ENCODE measurements at regions not wholly inside any gene's neighbourhood (a gene's known extent, or its start where the extent isn't known, plus 50 kb on each side); places are given as distances from the start of the nearest gene placed in this dataset.

- no peak for TF ChIP-seq CTCF (IDR thresholded peaks at IDR 0.05; ENCODE audit: borderline replicate concordance, extremely low read depth, insufficient read depth)
- Histone ChIP-seq H3K36me3 (ENCODE audit: control insufficient read depth in 2 of 3, insufficient read depth in 3 of 3, low read length in 3 of 3) (no peaks in the 10 kb centered on the region), H3K4me3 (ENCODE audit: low read length in 3 of 3) (no peak overlapping the region), H3K9me3 (ENCODE audit: control insufficient read depth in 2 of 3, insufficient read depth in 1 of 3, low read length in 3 of 3) (no peaks in the 10 kb centered on the region), H3K9ac (ENCODE audit: low read length in 3 of 3) (no peak overlapping the region), H3K27ac (ENCODE audit: low read depth in 2 of 2, low read length in 2 of 2) (no peak overlapping the region), H3K4me1 (ENCODE audit: control insufficient read depth in 2 of 3, insufficient read depth in 2 of 3, low read depth in 1 of 3, low read length in 3 of 3) (no peaks in the 10 kb centered on the region), H3K27me3 (ENCODE audit: control insufficient read depth, insufficient read depth, low read length) (no peaks in the 10 kb centered on the region)
- FAIRE-seq (no peak), DNase-seq (peak in 1 of 5 donors; percentile 23)
- intact Hi-C loops (cut with DNase I) = no loop called here
These were observed 186.5 kb upstream of the TENM4 start for GRCh38 chr11:79627281-79627680.

- intact Hi-C loops (cut with DNase I) = no loop called here
- FAIRE-seq = no peak
These were observed 185.6 kb upstream of the TENM4 start for GRCh38 chr11:79626135-79627075.

DNA sequence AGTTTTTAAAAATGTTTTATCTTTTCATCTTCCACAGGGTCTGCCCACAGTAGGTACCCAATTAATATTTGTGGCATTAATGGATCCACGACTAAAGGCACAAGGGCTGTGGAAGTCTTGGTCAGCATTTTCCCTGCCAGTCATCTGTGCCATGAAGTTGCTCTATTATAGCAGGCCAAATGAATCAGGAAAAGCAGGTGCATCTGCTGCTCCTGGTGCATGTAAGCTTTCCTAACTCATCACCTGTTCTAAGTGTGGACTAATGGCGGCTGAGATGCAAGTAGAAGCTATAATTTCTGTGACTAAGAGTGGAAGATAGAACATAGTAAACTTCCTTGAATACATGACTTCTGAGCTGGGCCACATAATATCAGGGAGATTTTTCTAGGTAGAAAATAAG is 182.5 kb upstream of the TENM4 start:
- DNase-seq = no peak
- no peak for TF ChIP-seq CTCF (IDR thresholded peaks at IDR 0.05; ENCODE audit: borderline replicate concordance, extremely low read depth, insufficient read depth)
- no peaks in the 10 kb centered on the region for H3K9me3 ChIP-seq (ENCODE audit: control insufficient read depth in 2 of 3, insufficient read depth in 1 of 3, low read length in 3 of 3)
- H3K27me3 ChIP-seq (ENCODE audit: control insufficient read depth, insufficient read depth, low read length) = no peaks in the 10 kb centered on the region
- H3K9ac ChIP-seq (ENCODE audit: low read length in 3 of 3) = no peak overlapping the region
- no peak overlapping the region for H3K27ac ChIP-seq (ENCODE audit: low read depth in 2 of 2, low read length in 2 of 2)
- intact Hi-C loops (cut with DNase I) = no loop called here
- no peaks in the 10 kb centered on the region for H3K4me1 ChIP-seq (ENCODE audit: control insufficient read depth in 2 of 3, insufficient read depth in 2 of 3, low read depth in 1 of 3, low read length in 3 of 3)
- no peak overlapping the region for H3K4me3 ChIP-seq (ENCODE audit: low read length in 3 of 3)
- no peaks in the 10 kb centered on the region for H3K36me3 ChIP-seq (ENCODE audit: control insufficient read depth in 2 of 3, insufficient read depth in 3 of 3, low read length in 3 of 3)
- FAIRE-seq = no peak

More at GRCh38 chr11:79626135-79627075, 185.6 kb upstream of the TENM4 start:
- TF ChIP-seq CTCF (IDR thresholded peaks at IDR 0.05; ENCODE audit: borderline replicate concordance, extremely low read depth, insufficient read depth) = no peak
- no peaks in the 10 kb centered on the region for H3K4me1 ChIP-seq (ENCODE audit: control insufficient read depth in 2 of 3, insufficient read depth in 2 of 3, low read depth in 1 of 3, low read length in 3 of 3)
- no peaks in the 10 kb centered on the region for H3K36me3 ChIP-seq (ENCODE audit: control insufficient read depth in 2 of 3, insufficient read depth in 3 of 3, low read length in 3 of 3)
- H3K27ac ChIP-seq (ENCODE audit: low read depth in 2 of 2, low read length in 2 of 2) = no peak overlapping the region
- no peaks in the 10 kb centered on the region for H3K27me3 ChIP-seq (ENCODE audit: control insufficient read depth, insufficient read depth, low read length)
- H3K9me3 ChIP-seq (ENCODE audit: control insufficient read depth in 2 of 3, insufficient read depth in 1 of 3, low read length in 3 of 3) = no peaks in the 10 kb centered on the region
- no peak for DNase-seq
- no peak overlapping the region for H3K9ac ChIP-seq (ENCODE audit: low read length in 3 of 3)
- H3K4me3 ChIP-seq (ENCODE audit: low read length in 3 of 3) = no peak overlapping the region
